H1 (cell line): ENCODE measurements at regions not wholly inside any gene's neighbourhood (a gene's known extent, or its start where the extent isn't known, plus 50 kb on each side); places are given as distances from the start of the nearest gene placed in this dataset.

Experiments used
- CTCF ChIA-PET: fragments of 300-600 bp; sonication (Branson Sonifier 250); formaldehyde crosslinking; loops from one replicate; lab custom pipeline; 2021; ENCODE audit not compliant: partially characterized antibody; lab: Charles Lee
- POLR2A ChIA-PET: fragments of 300-600 bp; sonication (Branson Sonifier 250); formaldehyde crosslinking; loops from one replicate; lab custom pipeline; 2021; ENCODE audit warnings: inconsistent platforms; ENCODE audit not compliant: partially characterized antibody; lab: Charles Lee
- DNase-seq, 2 experiments: peaks; one replicate each; pipeline versions ENCODE4 v3.0.0 to v3.0.0-alpha.2; 2010 to 2022; ENCODE audit warnings: low spot score in 2 of 2, low read depth in 1 of 2, mixed read lengths in 1 of 2
- FAIRE-seq: peaks from 2 replicates; lab custom pipeline; 2011; peaks lifted over from hg19 to GRCh38; lab: Jason Lieb, UNC
- H2AFZ ChIP-seq: 2 replicates; pipeline ENCODE4 v1.8.1; 2012; ENCODE audit warnings: low read length, inconsistent platforms
- H2AK5ac ChIP-seq: 2 replicates; pipeline ENCODE4 v1.6.1; 2013; ENCODE audit warnings: low read depth, low read length
- H2BK120ac ChIP-seq: replicated peaks from 2 replicates; pipeline ENCODE3; 2013; ENCODE audit warnings: low read depth, low read length, inconsistent platforms
- H2BK12ac ChIP-seq: 2 replicates; pipeline ENCODE4 v1.6.1; 2013; ENCODE audit warnings: low read depth, low read length
- H2BK15ac ChIP-seq: 2 replicates; pipeline ENCODE4 v1.6.1; 2013; ENCODE audit warnings: low read length
- H2BK20ac ChIP-seq: 2 replicates; pipeline ENCODE4 v1.6.1; 2013; ENCODE audit warnings: low read length
- H2BK5ac ChIP-seq: 2 replicates; pipeline ENCODE4 v1.6.1; 2013; ENCODE audit warnings: low read depth, low read length
- H3K14ac ChIP-seq: 2 replicates; pipeline ENCODE4 v1.6.1; 2013; ENCODE audit warnings: inconsistent platforms; ENCODE audit not compliant: insufficient read length
- H3K18ac ChIP-seq: 2 replicates; pipeline ENCODE4 v1.6.1; 2013; ENCODE audit warnings: low read length; ENCODE audit errors: extremely low read depth
- H3K23ac ChIP-seq: 2 replicates; pipeline ENCODE4 v1.6.1; 2013; ENCODE audit warnings: inconsistent platforms; ENCODE audit not compliant: insufficient read length
- H3K23me2 ChIP-seq: 2 replicates; pipeline ENCODE4 v1.6.1; 2013; ENCODE audit warnings: low read depth, low read length
- H3K27ac ChIP-seq: 2 replicates; pipeline ENCODE4 v1.6.1; 2011; ENCODE audit warnings: low read depth, low read length, inconsistent platforms
- H3K27me3 ChIP-seq, 4 experiments: replicated peaks in 1 of 4; 1 replicate in 1 of 4; 2 replicates in 3 of 4; pipeline versions ENCODE4 v1.6.1 to v1.8.1; 2011 to 2013; ENCODE audit warnings: low read length in 3 of 4, mild to moderate bottlenecking in 3 of 4, inconsistent platforms in 2 of 4, mixed read lengths in 2 of 4, moderate library complexity in 1 of 4; ENCODE audit not compliant: control insufficient read depth in 3 of 4, insufficient read depth in 3 of 4; ENCODE audit errors: extremely low read depth in 1 of 4
- H3K36me3 ChIP-seq, 4 experiments: 2 replicates each; pipeline versions ENCODE4 v1.6.1 to v1.8.1; 2011 to 2013; ENCODE audit warnings: mild to moderate bottlenecking in 4 of 4, low read length in 3 of 4, moderate library complexity in 2 of 4, control low read depth in 1 of 4, inconsistent platforms in 1 of 4; ENCODE audit not compliant: insufficient read depth in 4 of 4, control insufficient read depth in 2 of 4
- H3K4ac ChIP-seq: replicated peaks from 2 replicates; pipeline ENCODE3; 2013; ENCODE audit warnings: low read length, low read depth, mixed read lengths, inconsistent platforms; ENCODE audit not compliant: insufficient read length
- H3K4me1 ChIP-seq, 4 experiments: replicated peaks in 1 of 4; 1 replicate in 1 of 4; 2 replicates in 3 of 4; pipeline versions ENCODE4 v1.6.1 to v1.8.1; 2011 to 2013; ENCODE audit warnings: low read length in 3 of 4, inconsistent platforms in 2 of 4, mixed read lengths in 1 of 4; ENCODE audit not compliant: insufficient read depth in 4 of 4, control insufficient read depth in 3 of 4
- H3K4me2 ChIP-seq, 2 experiments: 2 replicates each; pipeline versions ENCODE4 v1.6.1 to v1.8.1; 2011 to 2013; ENCODE audit warnings: low read depth in 2 of 2, low read length in 2 of 2, control low read depth in 1 of 2, inconsistent platforms in 1 of 2, mild to moderate bottlenecking in 1 of 2; ENCODE audit not compliant: insufficient read depth in 1 of 2
- H3K4me3 ChIP-seq, 4 experiments: fragments of 200-600, 300-600 bp in 1 of 4; sonication (generic), shearing (Covaris generic), sonication (Bioruptor Twin) in 1 of 4; 2 replicates each; pipeline versions ENCODE4 v1.5.1 to v1.8.1; 2011 to 2016; ENCODE audit warnings: low read length in 4 of 4, low read depth in 3 of 4, control low read depth in 2 of 4, inconsistent platforms in 2 of 4, mild to moderate bottlenecking in 2 of 4, mixed read lengths in 1 of 4, moderate library complexity in 1 of 4; ENCODE audit not compliant: insufficient read depth in 2 of 4; ENCODE audit errors: extremely low read depth in 1 of 4
- H3K56ac ChIP-seq: replicated peaks from 2 replicates; pipeline ENCODE3; 2013; ENCODE audit warnings: low read depth, mild to moderate bottlenecking, mixed read lengths, low read length, inconsistent platforms; ENCODE audit not compliant: insufficient read length
- H3K79me1 ChIP-seq: 2 replicates; pipeline ENCODE4 v1.6.1; 2013; ENCODE audit warnings: low read depth, low read length, control low read depth
- H3K79me2 ChIP-seq, 2 experiments: 2 replicates each; pipeline versions ENCODE4 v1.6.1 to v1.8.1; 2012 to 2013; ENCODE audit warnings: low read length in 2 of 2, mild to moderate bottlenecking in 2 of 2, inconsistent platforms in 1 of 2; ENCODE audit not compliant: insufficient read depth in 2 of 2, control insufficient read depth in 1 of 2
- H3K9ac ChIP-seq, 4 experiments: replicated peaks in 1 of 4; 1 replicate in 1 of 4; 2 replicates in 3 of 4; pipeline versions ENCODE4 v1.6.1 to v1.8.1; 2011 to 2013; ENCODE audit warnings: low read depth in 3 of 4, low read length in 3 of 4, control low read depth in 2 of 4, mild to moderate bottlenecking in 2 of 4, moderate library complexity in 2 of 4, inconsistent platforms in 1 of 4; ENCODE audit errors: extremely low read depth in 1 of 4
- H3K9me3 ChIP-seq, 2 experiments: 2 replicates each; pipeline versions ENCODE4 v1.6.1 to v1.8.1; 2012 to 2013; ENCODE audit warnings: mild to moderate bottlenecking in 2 of 2, moderate library complexity in 2 of 2, control low read depth in 1 of 2, inconsistent platforms in 1 of 2, low read depth in 1 of 2, low read length in 1 of 2, mixed read lengths in 1 of 2; ENCODE audit not compliant: insufficient read depth in 2 of 2
- H4K20me1 ChIP-seq, 2 experiments: replicated peaks in 1 of 2; 2 replicates each; pipeline versions ENCODE3 to v1.8.1; 2011 to 2013; ENCODE audit warnings: inconsistent platforms in 2 of 2, low read length in 2 of 2, mild to moderate bottlenecking in 1 of 2; ENCODE audit not compliant: insufficient read depth in 2 of 2, control insufficient read depth in 1 of 2
- H4K5ac ChIP-seq: 2 replicates; pipeline ENCODE4 v1.6.1; 2013; ENCODE audit warnings: low read length, low read depth, mixed read lengths, inconsistent platforms; ENCODE audit not compliant: insufficient read length
- H4K8ac ChIP-seq: 2 replicates; pipeline ENCODE4 v1.8.0; 2013; ENCODE audit warnings: mild to moderate bottlenecking, moderate library complexity, low read length, inconsistent platforms; ENCODE audit not compliant: insufficient read depth; ENCODE audit errors: extremely low read depth
- H4K91ac ChIP-seq: replicated peaks from 2 replicates; pipeline ENCODE3; 2013; ENCODE audit warnings: low read length, mixed read lengths, inconsistent platforms; ENCODE audit not compliant: insufficient read length
- CBX5 ChIP-seq: fragments of 300-800, 300-1000 bp; sonication (generic); IDR thresholded peaks from 2 replicates; pipeline ENCODE4 v1.7.1; 2016; ENCODE audit warnings: antibody characterized with exemption, low read length, low read depth
- CEBPB ChIP-seq: IDR thresholded peaks from 2 replicates; pipeline ENCODE4 v1.6.1; 2012; ENCODE audit warnings: low read depth, low read length
- CHD2 ChIP-seq: IDR thresholded peaks from 2 replicates; pipeline ENCODE4 v1.6.1; 2012; ENCODE audit warnings: low read length, improper control_type of control experiment
- RFX5 ChIP-seq: IDR thresholded peaks from 2 replicates; pipeline ENCODE4 v1.6.1; 2011; ENCODE audit warnings: low read depth, low read length, improper control_type of control experiment, borderline replicate concordance
- SIRT6 ChIP-seq: IDR thresholded peaks from one replicate; pipeline ENCODE4 v1.7.1; 2012; ENCODE audit warnings: low read length, inconsistent platforms
- SRF ChIP-seq: IDR thresholded peaks from 2 replicates; pipeline ENCODE4 v1.6.1; 2011; ENCODE audit warnings: mild to moderate bottlenecking, low read depth, low read length, moderate library complexity
- TAF1 ChIP-seq: IDR thresholded peaks from 2 replicates; pipeline ENCODE4 v1.6.1; 2011; ENCODE audit warnings: mild to moderate bottlenecking, low read depth, low read length
- WGBS, 2 experiments: shearing (Covaris generic) in 1 of 2; methylation state at CpG; one replicate each; pipeline versions ENCODE4 v1.1.6 to v1.1.7; 2013 to 2015; ENCODE audit warnings: low lambda C conversion rate in 2 of 2, mixed read lengths in 2 of 2, inconsistent platforms in 1 of 2, low coverage in 1 of 2, missing lambda C conversion rate in 1 of 2; ENCODE audit not compliant: insufficient replicate concordance in 2 of 2, insufficient coverage in 1 of 2, insufficient read length in 1 of 2; ENCODE audit errors: extremely low coverage in 1 of 2, missing lambda C conversion rate in 1 of 2; 5-methylcytosine and 5-hydroxymethylcytosine counted together
- TF ChIP-seq, protein P1 (sequence below): IDR thresholded peaks from 2 replicates; pipeline ENCODE4 v1.6.1; 2011; ENCODE audit warnings: low read depth, mild to moderate bottlenecking, low read length; ENCODE audit not compliant: insufficient read depth

DNA sequence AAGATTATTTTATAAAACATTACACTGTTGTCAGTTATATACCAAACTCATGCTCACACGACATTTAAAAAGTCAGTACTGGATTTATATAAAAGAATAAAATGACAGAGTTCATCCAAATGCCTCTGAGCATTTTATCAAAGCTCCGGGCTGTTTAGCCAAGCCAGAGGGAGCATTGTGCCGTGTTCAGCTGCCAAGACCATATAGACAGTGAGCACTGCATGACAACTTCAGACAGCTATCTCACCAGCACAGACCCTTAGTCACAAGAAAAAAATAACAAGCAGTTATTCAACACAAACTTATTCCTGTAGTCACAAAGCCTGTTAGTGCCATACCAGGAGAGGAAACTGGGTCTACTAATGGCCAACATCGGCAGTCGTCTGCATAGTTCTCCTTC lies 88.0 kb upstream of the PBX1 start:
- Histone ChIP-seq H3K4ac (no peak overlapping the region), H3K9me3 (no peaks in the 10 kb centered on the region), H2AK5ac (no peak overlapping the region), H3K14ac (no peak overlapping the region), H3K79me1 (no peaks in the 10 kb centered on the region), H3K36me3 (no peaks in the 10 kb centered on the region), H4K8ac (no peak overlapping the region), H3K4me2 (no peak overlapping the region), H3K9ac (no peak overlapping the region), H3K18ac (no peak overlapping the region), H2BK12ac (no peak overlapping the region), H3K23me2 (peaks cover 4% of the 10 kb centered on the region; the same call in 1 of the 2 replicates), H2BK15ac (no peak overlapping the region), H3K4me3 (no peak overlapping the region), H3K23ac (no peak overlapping the region), H4K91ac (no peak overlapping the region), H2BK5ac (no peak overlapping the region), H3K27ac (no peak overlapping the region), H4K5ac (no peak overlapping the region), H2BK20ac (no peak overlapping the region), H3K27me3 (no peaks in the 10 kb centered on the region), H2BK120ac (no peak overlapping the region), H4K20me1 (no peaks in the 10 kb centered on the region), H3K56ac (no peak overlapping the region), H2AFZ (no peak overlapping the region), H3K79me2 (no peaks in the 10 kb centered on the region), H3K4me1 (no peaks in the 10 kb centered on the region)
- ChIA-PET POLR2A (no interaction called here), CTCF (no interaction called here)
- DNase-seq (no peak), FAIRE-seq (no peak)
- no peak for TF ChIP-seq CHD2
- TF ChIP-seq SIRT6, result no peak
- no peak for TF ChIP-seq CEBPB
- TF ChIP-seq, protein P1, sequence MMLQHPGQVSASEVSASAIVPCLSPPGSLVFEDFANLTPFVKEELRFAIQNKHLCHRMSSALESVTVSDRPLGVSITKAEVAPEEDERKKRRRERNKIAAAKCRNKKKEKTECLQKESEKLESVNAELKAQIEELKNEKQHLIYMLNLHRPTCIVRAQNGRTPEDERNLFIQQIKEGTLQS, result no peak
- no peak for TF ChIP-seq SRF
- no peak for TF ChIP-seq TAF1
- no peak for TF ChIP-seq CBX5
- no peak for TF ChIP-seq RFX5
- WGBS, 2 experiments, result 92% methylated on average over 5 of the region's 5 CpGs; no CpG with 5 or more reads in 1 of the 2 experiments
